GM12878 (cell line): ENCODE measurements at regions not wholly inside any gene's neighbourhood (a gene's known extent, or its start where the extent isn't known, plus 50 kb on each side); places are given as distances from the start of the nearest gene placed in this dataset.
"Not testable (repeated sequence)": the region's sequence is repeated elsewhere in the genome, so short reads cannot be mapped to it uniquely, and the experiment has no call there.

Experiments used
- ATAC-seq: fragments of 200-7000 bp; cut with Tn5 transposase; 3 replicates; pipeline ENCODE4 v1.9.1; 2020; ENCODE audit warnings: mild to moderate bottlenecking, moderate library complexity
- BruUV-seq: library from RNA; stranded (reverse); fragments of 400-500 nt; replicated peaks from 2 replicates; lab custom pipeline; 2021; lab: Mats Ljungman, UMichigan
- CTCF ChIA-PET: fragments of 300-600 bp; sonication (Branson Sonifier 250); formaldehyde crosslinking; extraction: SDS; loops from one replicate; lab custom pipeline; 2021; ENCODE audit warnings: inconsistent platforms; lab: Yijun Ruan, JAX
- POLR2A ChIA-PET: fragments of 350-600 bp; formaldehyde crosslinking; extraction: SDS; loops from one replicate; lab custom pipeline; 2021; ENCODE audit warnings: inconsistent platforms; lab: Charles Lee
- RAD21 ChIA-PET: fragments of 300-600 bp; sonication (Branson Sonifier 250); formaldehyde crosslinking; loops from one replicate; lab custom pipeline; 2023; ENCODE audit warnings: antibody characterized with exemption; ENCODE audit not compliant: unreplicated experiment; lab: Charles Lee
- SMC1A ChIA-PET: fragments of 300-600 bp; sonication (Branson Sonifier 250); formaldehyde crosslinking; loops from one replicate; lab custom pipeline; 2023; ENCODE audit not compliant: unreplicated experiment, uncharacterized antibody; lab: Charles Lee
- DNase-seq: peaks from one replicate; pipeline ENCODE4 v3.0.0-alpha.2; 2011; ENCODE audit warnings: low read depth, low spot score
- FAIRE-seq: peaks from 3 replicates; lab custom pipeline; 2011; peaks lifted over from hg19 to GRCh38; lab: Jason Lieb, UNC
- H2AFZ ChIP-seq: 2 replicates; pipeline ENCODE4 v1.6.0; 2011; ENCODE audit warnings: low read depth, low read length, control low read depth; ENCODE audit not compliant: control insufficient read depth
- H3K27ac ChIP-seq: 2 replicates; pipeline ENCODE4 v1.5.1; 2011; ENCODE audit warnings: control low read depth; ENCODE audit not compliant: control insufficient read depth, insufficient read depth
- H3K27me3 ChIP-seq, 2 experiments: replicated peaks in 1 of 2; 2 replicates each; pipeline versions ENCODE4 v1.6.0 to v1.6.1; 2011; ENCODE audit warnings: low read length in 1 of 2; ENCODE audit not compliant: control insufficient read depth in 2 of 2, insufficient read depth in 2 of 2
- H3K36me3 ChIP-seq, 2 experiments: 2 replicates each; pipeline ENCODE4 v1.5.1; 2011; ENCODE audit warnings: low read length in 1 of 2; ENCODE audit not compliant: control insufficient read depth in 2 of 2, insufficient read depth in 2 of 2
- H3K4me1 ChIP-seq: 2 replicates; pipeline ENCODE4 v1.6.1; 2011; ENCODE audit warnings: mild to moderate bottlenecking, low read length, moderate library complexity, mixed read lengths; ENCODE audit not compliant: control insufficient read depth, insufficient read depth
- H3K4me2 ChIP-seq: 2 replicates; pipeline ENCODE4 v1.6.0; 2011; ENCODE audit warnings: control low read depth; ENCODE audit not compliant: control insufficient read depth, insufficient read depth
- H3K4me3 ChIP-seq: fragments of 200-600 bp; sonication (generic); 2 replicates; pipeline ENCODE4 v1.5.1; 2016
- H3K79me2 ChIP-seq: 2 replicates; pipeline ENCODE4 v1.6.0; 2011; ENCODE audit warnings: low read length; ENCODE audit not compliant: control insufficient read depth, insufficient read depth
- H3K9ac ChIP-seq: 2 replicates; pipeline ENCODE4 v1.8.0; 2011; ENCODE audit warnings: low read length, control low read depth, mixed read lengths; ENCODE audit not compliant: control insufficient read depth, insufficient read depth
- H3K9me3 ChIP-seq: replicated peaks from 3 replicates; pipeline ENCODE4 v1.5.1; 2011; ENCODE audit warnings: mild to moderate bottlenecking, low read length; ENCODE audit not compliant: control insufficient read depth, insufficient read depth
- H4K20me1 ChIP-seq: 2 replicates; pipeline ENCODE4 v1.6.0; 2011; ENCODE audit not compliant: control insufficient read depth, insufficient read depth
- ASH2L ChIP-seq: fragments of 300-600, 200-600 bp; sonication (generic); IDR thresholded peaks from 2 replicates; pipeline ENCODE4 v1.6.1; 2017; ENCODE audit warnings: low read depth, mild to moderate bottlenecking, borderline replicate concordance
- CBX5 ChIP-seq: sonication (generic); IDR thresholded peaks from 2 replicates; pipeline ENCODE4 v1.6.1; 2016; ENCODE audit warnings: low read depth, moderate library complexity, mild to moderate bottlenecking, inconsistent platforms
- HDAC2 ChIP-seq: fragments of 200-600 bp; sonication (generic); IDR thresholded peaks from 2 replicates; pipeline ENCODE4 v1.6.1; 2017
- SMAD5 ChIP-seq: IDR thresholded peaks from 2 replicates; pipeline ENCODE4 v1.6.1; 2016; ENCODE audit warnings: antibody characterized with exemption, low read depth
- SMC3 ChIP-seq: IDR thresholded peaks from 2 replicates; pipeline ENCODE4 v1.6.1; 2011; ENCODE audit warnings: low read length, improper control_type of control experiment, borderline replicate concordance
- TARDBP ChIP-seq: IDR thresholded peaks from 2 replicates; pipeline ENCODE4 v1.6.1; 2016; ENCODE audit warnings: borderline replicate concordance
- WGBS: methylation state at CpG from one replicate; pipeline ENCODE4 v1.1.6; 2016; ENCODE audit warnings: low lambda C conversion rate; ENCODE audit not compliant: insufficient replicate concordance, insufficient coverage; ENCODE audit errors: missing lambda C conversion rate; 5-methylcytosine and 5-hydroxymethylcytosine counted together
- in situ Hi-C: fragments of 300-500 bp; cut with MboI; formaldehyde crosslinking; loops from 9 replicates; pipeline ENCODE4 v1.14.3; 2018; ENCODE audit warnings: mixed read lengths
- intact Hi-C: fragments of 100-400 bp; cut with micrococcal nuclease; formaldehyde crosslinking; loops from one replicate; pipeline ENCODE4 v1.14.2; 2022; ENCODE audit not compliant: unreplicated experiment

GRCh38 chr10:6704896-6705295 is 124.8 kb upstream of the PRKCQ start:
- ChIA-PET CTCF (interaction anchor here (0.7 kb wide), 1 partner anchor 295 kb away, joined by 4 read pairs; no protein-coding TSS in a partner anchor), RAD21 (interaction anchor here (0.7 kb wide), 1 partner anchor 87 kb away, joined by 3 read pairs; no protein-coding TSS in a partner anchor)

GRCh38 chr10:6702833-6703232 is 122.8 kb upstream of the PRKCQ start:
- DNase-seq, H3K36me3 ChIP-seq, BruUV-seq, H3K4me2 ChIP-seq, H3K4me1 ChIP-seq, POLR2A ChIA-PET, H3K27me3 ChIP-seq, in situ Hi-C loops, SMC1A ChIA-PET, ATAC-seq, H3K9ac ChIP-seq, H4K20me1 ChIP-seq, FAIRE-seq, H3K4me3 ChIP-seq, H3K9me3 ChIP-seq, RAD21 ChIA-PET, intact Hi-C loops, H3K27ac ChIP-seq, CTCF ChIA-PET, H2AFZ ChIP-seq, H3K79me2 ChIP-seq: not testable (repeated sequence)
- WGBS, result 0% methylated on average over 2 of the region's 2 CpGs

More at GRCh38 chr10:6704896-6705295, 124.8 kb upstream of the PRKCQ start:
- H3K9me3 ChIP-seq, result no peaks in the 10 kb centered on the region
- no peak overlapping the region for H3K9ac ChIP-seq
- no peak for ATAC-seq
- no peak overlapping the region for H3K4me2 ChIP-seq
- WGBS, result 0% methylated on average over 1 of the region's 1 CpG
- H3K79me2 ChIP-seq, result no peaks in the 10 kb centered on the region
- SMC1A ChIA-PET, result no interaction called here
- peaks cover 2 to 3% of the 10 kb centered on the region in 2 experiments; a peak in 2 of 4 replicates for H3K27me3 ChIP-seq
- no peak overlapping the region for H3K27ac ChIP-seq
- no peaks in the 10 kb centered on the region for H4K20me1 ChIP-seq
- no TSS peak for BruUV-seq
- in situ Hi-C loops, result no loop called here
- no peaks in the 10 kb centered on the region for H3K36me3 ChIP-seq
- intact Hi-C loops, result no loop called here
- no peak overlapping the region for H2AFZ ChIP-seq
- H3K4me1 ChIP-seq, result no peaks in the 10 kb centered on the region
- no peak for FAIRE-seq
- TF ChIP-seq HDAC2, result no peak
- TF ChIP-seq SMAD5, result no peak
- no peak for TF ChIP-seq CBX5
- no peak for TF ChIP-seq TARDBP
- TF ChIP-seq SMC3, result no peak
- TF ChIP-seq ASH2L, result no peak
- DNase-seq, result no peak
- no peak overlapping the region for H3K4me3 ChIP-seq
- POLR2A ChIA-PET, result interaction anchor here (0.6 to 0.7 kb wide), 2 partner anchors 11 to 730 kb away, joined by 4 to 6 read pairs; no protein-coding TSS in a partner anchor
